Trophoblast cell (in vitro differentiated cells and primary cell): ENCODE measurements at regions not wholly inside any gene's neighbourhood (a gene's known extent, or its start where the extent isn't known, plus 50 kb on each side); places are given as distances from the start of the nearest gene placed in this dataset.

Experiments used
- DNase-seq, 2 donors: peaks; one replicate each; pipeline ENCODE4 v3.0.0-alpha.2; 2016
- H2AFZ ChIP-seq: 2 replicates; pipeline ENCODE4 v1.6.1; 2013; ENCODE audit warnings: low read length, moderate library complexity, mild to moderate bottlenecking; ENCODE audit not compliant: insufficient read depth, poor library complexity
- H2AK5ac ChIP-seq: 2 replicates; pipeline ENCODE4 v1.6.1; 2013; ENCODE audit warnings: mild to moderate bottlenecking, low read length
- H2BK120ac ChIP-seq: 2 replicates; pipeline ENCODE4 v1.6.1; 2013; ENCODE audit warnings: low read length, mild to moderate bottlenecking, moderate library complexity; ENCODE audit not compliant: insufficient read depth, poor library complexity
- H2BK12ac ChIP-seq: 2 replicates; pipeline ENCODE4 v1.6.1; 2013; ENCODE audit warnings: mild to moderate bottlenecking, low read length, moderate library complexity
- H2BK5ac ChIP-seq: 2 replicates; pipeline ENCODE4 v1.6.1; 2013; ENCODE audit warnings: low read length, low read depth, moderate library complexity, mild to moderate bottlenecking; ENCODE audit not compliant: poor library complexity
- H3K14ac ChIP-seq: 2 replicates; pipeline ENCODE4 v1.6.1; 2013; ENCODE audit warnings: mild to moderate bottlenecking, low read length
- H3K18ac ChIP-seq: 2 replicates; pipeline ENCODE4 v1.6.1; 2013; ENCODE audit warnings: mild to moderate bottlenecking, low read length
- H3K23ac ChIP-seq: 2 replicates; pipeline ENCODE4 v1.6.1; 2013; ENCODE audit warnings: low read length
- H3K27ac ChIP-seq: 2 replicates; pipeline ENCODE4 v1.5.1; 2013; ENCODE audit warnings: low read depth, mild to moderate bottlenecking, inconsistent platforms, low read length, moderate library complexity
- H3K27me3 ChIP-seq: 2 replicates; pipeline ENCODE4 v1.6.1; 2013; ENCODE audit warnings: inconsistent platforms, mild to moderate bottlenecking, low read length, moderate library complexity; ENCODE audit not compliant: insufficient read depth
- H3K36me3 ChIP-seq, 2 experiments: 1 replicate in 1 of 2; 2 replicates in 1 of 2; pipeline ENCODE4 v1.6.1; 2013; ENCODE audit warnings: low read length in 2 of 2, mild to moderate bottlenecking in 2 of 2, moderate library complexity in 1 of 2; ENCODE audit not compliant: insufficient read depth in 2 of 2, control insufficient read depth in 1 of 2
- H3K4ac ChIP-seq: 2 replicates; pipeline ENCODE4 v1.6.1; 2013; ENCODE audit warnings: low read depth, mild to moderate bottlenecking, low read length, moderate library complexity
- H3K4me1 ChIP-seq, 2 experiments: 1 replicate in 1 of 2; 2 replicates in 1 of 2; pipeline ENCODE4 v1.6.1; 2013; ENCODE audit warnings: low read length in 2 of 2, mild to moderate bottlenecking in 2 of 2, moderate library complexity in 1 of 2; ENCODE audit not compliant: insufficient read depth in 2 of 2, control insufficient read depth in 1 of 2
- H3K4me2 ChIP-seq: 2 replicates; pipeline ENCODE4 v1.6.1; 2013; ENCODE audit warnings: inconsistent platforms, mild to moderate bottlenecking, low read length, moderate library complexity
- H3K4me3 ChIP-seq: 2 replicates; pipeline ENCODE4 v1.5.1; 2013; ENCODE audit warnings: mild to moderate bottlenecking, low read depth, low read length, inconsistent platforms
- H3K79me1 ChIP-seq: one replicate; pipeline ENCODE4 v1.6.1; 2013; ENCODE audit warnings: low read length
- H3K79me2 ChIP-seq: 2 replicates; pipeline ENCODE4 v1.6.1; 2013; ENCODE audit warnings: low read length, mild to moderate bottlenecking; ENCODE audit not compliant: control insufficient read depth, insufficient read depth, poor library complexity
- H3K9ac ChIP-seq: 2 replicates; pipeline ENCODE4 v1.6.1; 2013; ENCODE audit warnings: mild to moderate bottlenecking, low read length
- H3K9me3 ChIP-seq: 2 replicates; pipeline ENCODE4 v1.6.1; 2013; ENCODE audit warnings: low read depth, mild to moderate bottlenecking, control low read depth, inconsistent platforms, low read length; ENCODE audit not compliant: insufficient read depth
- H4K12ac ChIP-seq: 2 replicates; pipeline ENCODE4 v1.6.1; 2013; ENCODE audit warnings: low read depth, mild to moderate bottlenecking, low read length, moderate library complexity
- H4K8ac ChIP-seq: 2 replicates; pipeline ENCODE4 v1.6.1; 2013; ENCODE audit warnings: low read depth, mild to moderate bottlenecking, low read length, moderate library complexity
- H4K91ac ChIP-seq: one replicate; pipeline ENCODE4 v1.6.1; 2013; ENCODE audit warnings: low read depth, mild to moderate bottlenecking, low read length, moderate library complexity
- WGBS: extraction: QIAGEN DNeasy Blood & Tissue Kit; methylation state at CpG from one replicate; pipeline ENCODE4 v1.1.7; 2013; ENCODE audit warnings: missing lambda C conversion rate; ENCODE audit not compliant: insufficient read length, insufficient coverage; ENCODE audit errors: extremely low coverage; 5-methylcytosine and 5-hydroxymethylcytosine counted together

GRCh38 chr21:31489726-31490125 is 145.7 kb upstream of the TIAM1 start:
- Histone ChIP-seq H3K23ac (no peak overlapping the region), H3K18ac (no peak overlapping the region), H2BK5ac (no peak overlapping the region), H3K79me1 (no peaks in the 10 kb centered on the region), H3K27me3 (no peaks in the 10 kb centered on the region), H3K9me3 (peaks cover 8% of the 10 kb centered on the region), H2BK120ac (no peak overlapping the region), H3K36me3 (peaks cover 0 to 2% of the 10 kb centered on the region in 2 experiments), H3K79me2 (no peaks in the 10 kb centered on the region), H4K91ac (no peak overlapping the region), H3K4me2 (no peak overlapping the region), H3K9ac (no peak overlapping the region), H4K8ac (no peak overlapping the region), H2AFZ (no peak overlapping the region), H2BK12ac (no peak overlapping the region), H3K14ac (no peak overlapping the region), H3K4ac (no peak overlapping the region), H2AK5ac (no peak overlapping the region), H3K4me1 (no peaks in the 10 kb centered on the region), H3K27ac (no peak overlapping the region), H3K4me3 (no peak overlapping the region), H4K12ac (no peak overlapping the region)
- WGBS: no CpG with 5 or more reads among the region's 2 CpGs
- no peak for DNase-seq

- H2AK5ac ChIP-seq: no peak overlapping the region
- no peaks in the 10 kb centered on the region for H3K27me3 ChIP-seq
- H3K23ac ChIP-seq: no peak overlapping the region
- no peaks in the 10 kb centered on the region for H3K79me2 ChIP-seq
- H2BK12ac ChIP-seq: no peak overlapping the region
- no peak overlapping the region for H3K27ac ChIP-seq
- H3K36me3 ChIP-seq: peaks cover 0 to 5% of the 10 kb centered on the region in 2 experiments
- DNase-seq: peak; percentile 54 to 79
- no peak overlapping the region for H2AFZ ChIP-seq
- no CpG with 5 or more reads among the region's 6 CpGs for WGBS
- no peak overlapping the region for H4K91ac ChIP-seq
- H3K4me1 ChIP-seq: no peaks in the 10 kb centered on the region
- H3K4me3 ChIP-seq: no peak overlapping the region
- no peak overlapping the region for H3K4me2 ChIP-seq
- no peak overlapping the region for H4K12ac ChIP-seq
- H3K4ac ChIP-seq: no peak overlapping the region
- H3K14ac ChIP-seq: no peak overlapping the region
- peaks cover 11% of the 10 kb centered on the region for H3K9me3 ChIP-seq
- H3K18ac ChIP-seq: no peak overlapping the region
- H2BK120ac ChIP-seq: no peak overlapping the region
- no peaks in the 10 kb centered on the region for H3K79me1 ChIP-seq
- H2BK5ac ChIP-seq: no peak overlapping the region
- no peak overlapping the region for H3K9ac ChIP-seq
- no peak overlapping the region for H4K8ac ChIP-seq
Observed at GRCh38 chr21:31489014-31489413, 145.0 kb upstream of the TIAM1 start.

- no peak overlapping the region for H4K91ac ChIP-seq
- no peaks in the 10 kb centered on the region for H3K79me1 ChIP-seq
- no peaks in the 10 kb centered on the region for H3K27me3 ChIP-seq
- H3K4me2 ChIP-seq: no peak overlapping the region
- H3K18ac ChIP-seq: no peak overlapping the region
- H3K27ac ChIP-seq: no peak overlapping the region
- H3K4me1 ChIP-seq: no peaks in the 10 kb centered on the region
- H3K9ac ChIP-seq: no peak overlapping the region
- H3K79me2 ChIP-seq: no peaks in the 10 kb centered on the region
- DNase-seq: peak; percentile 69 to 73
- H2BK5ac ChIP-seq: no peak overlapping the region
- WGBS: no CpG with 5 or more reads among the region's 5 CpGs
- no peak overlapping the region for H4K8ac ChIP-seq
- no peak overlapping the region for H3K23ac ChIP-seq
- H3K4me3 ChIP-seq: no peak overlapping the region
- H3K36me3 ChIP-seq: peaks cover 0 to 5% of the 10 kb centered on the region in 2 experiments
- H4K12ac ChIP-seq: no peak overlapping the region
- no peak overlapping the region for H3K14ac ChIP-seq
- H3K4ac ChIP-seq: no peak overlapping the region
- H2AK5ac ChIP-seq: no peak overlapping the region
- H2BK12ac ChIP-seq: no peak overlapping the region
- no peak overlapping the region for H2AFZ ChIP-seq
- H3K9me3 ChIP-seq: peaks cover 16% of the 10 kb centered on the region
- no peak overlapping the region for H2BK120ac ChIP-seq
Observed at GRCh38 chr21:31484219-31484618, 140.2 kb upstream of the TIAM1 start.

- WGBS: no CpG with 5 or more reads among the region's 4 CpGs
- H3K36me3 ChIP-seq: peaks cover 0 to 5% of the 10 kb centered on the region in 2 experiments
Observed at GRCh38 chr21:31483146-31483545, 139.1 kb upstream of the TIAM1 start.

More at GRCh38 chr21:31483146-31483545, 139.1 kb upstream of the TIAM1 start:
- Histone ChIP-seq H3K4me3 (no peak overlapping the region), H3K79me1 (no peaks in the 10 kb centered on the region), H3K9me3 (peaks cover 16% of the 10 kb centered on the region), H2AK5ac (no peak overlapping the region), H3K4me2 (no peak overlapping the region), H3K27ac (no peak overlapping the region), H4K8ac (no peak overlapping the region), H3K18ac (no peak overlapping the region), H3K9ac (no peak overlapping the region), H2BK12ac (no peak overlapping the region), H3K14ac (no peak overlapping the region), H4K12ac (no peak overlapping the region), H3K23ac (no peak overlapping the region), H3K4ac (no peak overlapping the region), H3K27me3 (no peaks in the 10 kb centered on the region), H3K4me1 (no peaks in the 10 kb centered on the region), H3K79me2 (no peaks in the 10 kb centered on the region), H2BK120ac (no peak overlapping the region), H2BK5ac (no peak overlapping the region), H2AFZ (no peak overlapping the region), H4K91ac (no peak overlapping the region)
- DNase-seq: no peak
